Epithelial cell of proximal tubule (primary cell): ENCODE measurements at regions not wholly inside any gene's neighbourhood (a gene's known extent, or its start where the extent isn't known, plus 50 kb on each side); places are given as distances from the start of the nearest gene placed in this dataset.
A peak's percentile ranks its signal among the peaks of the same experiment; 100 is the strongest.

Experiments used
- DNase-seq: peaks from one replicate; pipeline ENCODE4 v3.0.0-alpha.2; 2011; ENCODE audit warnings: low read depth
- H3K4me3 ChIP-seq: 2 replicates; pipeline ENCODE4 v1.5.1; 2011; ENCODE audit warnings: low read depth, mild to moderate bottlenecking, low read length
- TF ChIP-seq, protein P1 (sequence below): conservative IDR thresholded peaks from 2 replicates; pipeline ENCODE4 v1.5.1; 2012; ENCODE audit warnings: low read depth, mild to moderate bottlenecking, low read length

DNA sequence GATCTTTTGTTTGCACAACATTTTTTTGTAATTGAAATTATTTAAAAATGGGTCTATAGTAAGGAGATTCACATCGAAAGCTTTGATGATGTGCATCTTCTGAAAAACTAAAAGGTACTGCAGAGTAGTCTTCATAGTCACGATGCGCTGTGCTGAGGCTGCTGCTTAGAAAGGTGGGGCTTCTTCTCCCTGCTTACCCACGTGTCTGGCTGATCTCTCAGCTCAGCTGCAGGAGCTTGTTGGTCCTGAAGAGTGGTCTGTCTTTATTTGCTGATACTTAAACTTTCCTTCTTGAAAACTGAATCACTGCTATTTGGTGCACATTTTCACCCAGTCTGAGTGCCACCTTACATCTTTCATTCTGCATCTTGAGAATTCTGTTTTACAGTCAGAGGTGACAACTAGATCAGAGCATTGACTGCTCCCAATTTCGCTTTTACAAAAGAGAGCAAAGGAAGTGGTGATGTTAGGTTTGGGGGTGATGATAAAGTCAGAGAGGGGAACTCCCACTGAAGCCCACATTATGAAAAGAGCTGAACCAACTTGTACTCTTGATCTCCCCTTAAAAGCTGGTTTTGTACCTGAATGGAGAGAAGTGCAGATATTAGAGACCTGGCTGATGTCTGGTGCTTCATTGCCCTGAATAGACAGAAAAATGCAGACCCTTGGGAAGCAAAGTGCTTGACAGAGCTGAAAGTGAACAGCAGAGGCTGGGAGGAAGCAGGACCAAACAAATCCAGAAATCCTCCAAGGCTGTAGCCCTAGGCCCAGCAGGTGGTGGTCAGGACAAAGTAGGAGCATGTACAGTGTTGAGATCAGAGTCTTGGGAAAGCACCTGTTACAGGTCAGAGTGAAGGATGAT is 984.5 kb downstream of the TSN start:
- H3K4me3 ChIP-seq: no peak overlapping the region
- DNase-seq: no peak
- TF ChIP-seq, protein P1, sequence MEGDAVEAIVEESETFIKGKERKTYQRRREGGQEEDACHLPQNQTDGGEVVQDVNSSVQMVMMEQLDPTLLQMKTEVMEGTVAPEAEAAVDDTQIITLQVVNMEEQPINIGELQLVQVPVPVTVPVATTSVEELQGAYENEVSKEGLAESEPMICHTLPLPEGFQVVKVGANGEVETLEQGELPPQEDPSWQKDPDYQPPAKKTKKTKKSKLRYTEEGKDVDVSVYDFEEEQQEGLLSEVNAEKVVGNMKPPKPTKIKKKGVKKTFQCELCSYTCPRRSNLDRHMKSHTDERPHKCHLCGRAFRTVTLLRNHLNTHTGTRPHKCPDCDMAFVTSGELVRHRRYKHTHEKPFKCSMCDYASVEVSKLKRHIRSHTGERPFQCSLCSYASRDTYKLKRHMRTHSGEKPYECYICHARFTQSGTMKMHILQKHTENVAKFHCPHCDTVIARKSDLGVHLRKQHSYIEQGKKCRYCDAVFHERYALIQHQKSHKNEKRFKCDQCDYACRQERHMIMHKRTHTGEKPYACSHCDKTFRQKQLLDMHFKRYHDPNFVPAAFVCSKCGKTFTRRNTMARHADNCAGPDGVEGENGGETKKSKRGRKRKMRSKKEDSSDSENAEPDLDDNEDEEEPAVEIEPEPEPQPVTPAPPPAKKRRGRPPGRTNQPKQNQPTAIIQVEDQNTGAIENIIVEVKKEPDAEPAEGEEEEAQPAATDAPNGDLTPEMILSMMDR: no peak

DNA sequence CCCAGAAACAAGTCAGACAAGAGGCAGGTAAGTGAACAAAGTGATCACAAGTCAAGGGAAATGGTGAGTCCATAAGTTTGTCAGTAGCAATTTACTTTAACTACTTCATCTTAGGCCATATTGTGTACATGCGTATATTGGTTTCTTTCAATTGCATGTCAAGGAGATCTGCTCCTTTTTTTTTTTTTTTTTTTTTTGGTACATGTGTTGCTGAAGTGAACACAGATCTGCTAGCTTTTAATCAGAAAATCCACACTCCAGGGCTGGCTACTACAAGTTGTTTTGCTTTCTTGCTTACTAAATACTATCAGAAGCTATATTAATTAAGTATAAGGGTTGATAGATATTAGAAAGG is 985.1 kb downstream of the TSN start:
- H3K4me3 ChIP-seq: no peak overlapping the region
- DNase-seq: no peak
- TF ChIP-seq, protein P1: no peak

DNA sequence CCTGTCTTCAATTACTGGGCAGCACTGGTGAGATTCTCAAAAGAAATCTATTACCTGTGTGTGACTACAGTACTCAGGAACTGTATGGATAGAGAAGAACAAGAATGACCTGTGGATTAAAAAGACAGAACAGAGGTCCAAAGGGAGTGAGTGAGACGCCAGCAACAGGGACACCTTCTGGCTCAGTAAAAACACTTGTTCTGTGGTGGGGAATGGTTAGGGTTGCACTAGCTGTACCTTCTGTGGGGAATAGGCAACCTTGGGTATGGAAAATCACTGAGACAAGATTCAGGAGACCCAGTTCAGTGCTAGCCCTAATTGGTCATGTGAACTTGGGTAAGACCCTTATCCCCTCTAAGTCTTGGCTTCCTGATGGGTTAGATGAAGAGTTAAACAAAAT is 986.0 kb downstream of the TSN start:
- no peak for DNase-seq
- TF ChIP-seq, protein P1: no peak
- no peak overlapping the region for H3K4me3 ChIP-seq

DNA sequence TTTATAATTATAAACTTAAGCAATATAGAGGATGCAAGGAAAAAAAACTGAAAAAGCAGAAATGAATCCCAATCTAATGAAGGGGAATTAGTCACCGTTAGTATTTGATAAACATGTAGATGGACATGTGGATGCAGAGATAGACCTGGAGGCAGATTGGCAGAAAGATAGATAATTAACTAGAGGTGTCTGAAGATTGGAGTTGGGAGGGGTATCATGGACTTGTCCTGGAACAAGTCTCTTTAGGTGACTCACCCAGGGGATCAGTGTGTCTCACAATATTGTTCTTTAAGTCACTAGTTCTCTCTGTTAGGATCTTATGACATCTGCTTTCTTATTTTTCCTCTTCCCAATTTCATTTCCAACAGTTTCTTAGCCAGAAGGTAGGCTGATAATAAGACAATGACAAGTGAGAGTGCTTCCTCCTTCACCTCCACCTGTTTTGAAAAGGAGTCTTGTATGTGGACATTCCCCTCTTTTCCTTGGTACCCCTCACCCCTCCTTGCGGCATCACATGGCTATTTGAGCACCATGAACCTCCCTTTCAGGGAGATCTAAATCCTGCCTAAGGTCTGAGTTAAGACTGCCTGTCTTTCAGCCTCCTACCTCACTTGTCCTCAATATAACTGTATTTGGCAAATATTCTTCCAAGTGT is 987.7 kb downstream of the TSN start:
- TF ChIP-seq, protein P1: no peak
- DNase-seq: no peak
- H3K4me3 ChIP-seq: no peak overlapping the region

DNA sequence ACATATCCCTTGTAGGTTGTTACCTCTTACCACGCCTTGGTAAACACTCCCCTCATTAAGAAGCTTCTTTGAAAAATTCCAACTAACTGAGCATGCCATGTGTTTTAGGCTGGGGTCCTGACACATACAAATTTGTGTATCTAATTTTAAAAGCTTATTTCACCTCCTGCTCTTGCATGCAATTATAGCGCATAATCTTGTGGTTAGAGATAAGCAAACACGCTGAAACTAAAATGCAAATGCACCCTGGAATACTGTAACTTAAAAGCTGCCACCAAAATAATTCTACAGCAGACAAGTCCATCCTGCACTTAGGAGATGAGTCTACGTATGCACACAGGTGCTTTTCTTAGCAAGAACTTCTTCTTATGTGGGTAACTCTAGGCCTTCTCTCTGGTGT is 990.2 kb downstream of the TSN start:
- H3K4me3 ChIP-seq: no peak overlapping the region
- TF ChIP-seq, protein P1: no peak
- DNase-seq: no peak

DNA sequence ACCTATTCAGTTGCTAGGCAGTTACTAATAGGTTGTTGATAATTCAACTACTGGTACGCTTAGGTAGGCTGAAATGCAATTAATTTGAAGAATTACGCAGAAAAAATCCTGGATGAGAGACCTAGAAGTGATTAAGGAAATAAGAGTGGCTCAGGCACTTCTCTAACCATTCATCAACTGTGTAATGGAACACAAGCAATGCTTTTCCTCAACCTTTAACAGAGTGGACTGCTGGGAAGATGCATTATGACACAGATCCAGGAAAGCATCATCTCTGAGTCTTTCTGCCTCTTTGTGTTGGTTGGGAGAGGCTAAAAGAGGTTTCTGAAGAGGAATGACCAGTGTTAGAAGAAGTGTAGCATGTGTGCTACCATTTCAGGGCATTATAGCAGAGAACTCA is 992.2 kb downstream of the TSN start:
- no peak overlapping the region for H3K4me3 ChIP-seq
- no peak for DNase-seq
- TF ChIP-seq, protein P1: no peak

DNA sequence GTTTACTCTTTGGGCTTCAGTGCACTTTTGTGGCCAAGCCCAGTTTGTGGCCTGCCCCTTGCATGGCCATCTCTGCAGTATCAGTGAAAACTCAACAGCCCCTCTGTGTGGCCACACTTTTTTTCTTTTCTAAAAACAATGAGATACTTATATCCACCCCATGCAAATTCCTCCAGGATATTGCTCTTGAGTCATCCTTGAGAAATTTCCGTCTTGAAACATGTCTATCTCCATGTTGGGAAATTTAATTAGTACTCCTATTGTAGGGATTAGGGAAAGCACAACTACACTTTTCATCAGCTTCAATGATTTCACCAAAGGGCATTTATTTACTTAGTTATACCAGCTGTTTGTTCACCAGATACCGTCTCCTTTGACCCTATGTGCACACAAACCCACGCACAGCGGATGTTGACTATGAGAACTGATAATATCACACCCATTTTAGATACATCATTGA is 993.1 kb downstream of the TSN start:
- TF ChIP-seq, protein P1: peak; percentile 50
- DNase-seq: peak; percentile 81
- H3K4me3 ChIP-seq: no peak overlapping the region
